RWPE1 (cell line): ENCODE measurements at regions not wholly inside any gene's neighbourhood (a gene's known extent, or its start where the extent isn't known, plus 50 kb on each side); places are given as distances from the start of the nearest gene placed in this dataset.
"Not testable (repeated sequence)": the region's sequence is repeated elsewhere in the genome, so short reads cannot be mapped to it uniquely, and the experiment has no call there.

Experiments
- CTCF ChIA-PET: fragments of 350-600 bp; sonication (Branson Sonifier 250); formaldehyde crosslinking; extraction: SDS; loops from one replicate; lab custom pipeline; 2021; lab: Yijun Ruan, JAX
- POLR2A ChIA-PET: fragments of 400-600 bp; formaldehyde crosslinking; extraction: SDS; loops from one replicate; lab custom pipeline; 2020; ENCODE audit warnings: antibody characterized with exemption; ENCODE audit not compliant: low non-redundant PET; lab: Yijun Ruan, JAX
- DNase-seq: peaks from one replicate; pipeline ENCODE4 v3.0.0; 2012; ENCODE audit warnings: low spot score
- H3K27ac ChIP-seq: fragments of 450-650 bp; 2 replicates; pipeline ENCODE4 v1.5.1; 2017
- TF ChIP-seq, protein P1 (sequence below): fragments of 450-650 bp; conservative IDR thresholded peaks from 2 replicates; pipeline ENCODE4 v1.5.1; 2017; ENCODE audit warnings: low read depth, mild to moderate bottlenecking

DNA sequence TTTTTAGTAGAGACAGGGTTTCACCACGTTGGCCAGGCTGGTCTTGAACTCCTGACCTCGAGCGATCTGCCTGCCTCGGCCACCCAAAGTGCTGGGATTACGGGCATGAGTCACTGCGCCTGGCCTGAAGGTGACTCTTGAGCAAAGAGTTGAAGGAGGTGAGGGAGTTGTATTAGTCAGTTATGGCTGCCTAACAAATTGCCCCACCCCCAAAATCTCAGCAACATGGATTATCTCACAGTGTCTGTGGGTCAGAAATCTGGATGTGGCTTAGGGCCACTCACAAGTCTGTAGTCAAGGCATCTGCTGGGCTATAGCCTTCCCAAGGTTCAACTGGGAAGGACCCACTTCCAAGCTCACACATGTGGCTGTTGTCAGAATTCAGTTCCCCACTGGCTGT is 52.8 kb upstream of the ADGRE5 start:
- H3K27ac ChIP-seq, result no peak overlapping the region
- ChIA-PET CTCF (no interaction called here), POLR2A (no interaction called here)
- TF ChIP-seq, protein P1, sequence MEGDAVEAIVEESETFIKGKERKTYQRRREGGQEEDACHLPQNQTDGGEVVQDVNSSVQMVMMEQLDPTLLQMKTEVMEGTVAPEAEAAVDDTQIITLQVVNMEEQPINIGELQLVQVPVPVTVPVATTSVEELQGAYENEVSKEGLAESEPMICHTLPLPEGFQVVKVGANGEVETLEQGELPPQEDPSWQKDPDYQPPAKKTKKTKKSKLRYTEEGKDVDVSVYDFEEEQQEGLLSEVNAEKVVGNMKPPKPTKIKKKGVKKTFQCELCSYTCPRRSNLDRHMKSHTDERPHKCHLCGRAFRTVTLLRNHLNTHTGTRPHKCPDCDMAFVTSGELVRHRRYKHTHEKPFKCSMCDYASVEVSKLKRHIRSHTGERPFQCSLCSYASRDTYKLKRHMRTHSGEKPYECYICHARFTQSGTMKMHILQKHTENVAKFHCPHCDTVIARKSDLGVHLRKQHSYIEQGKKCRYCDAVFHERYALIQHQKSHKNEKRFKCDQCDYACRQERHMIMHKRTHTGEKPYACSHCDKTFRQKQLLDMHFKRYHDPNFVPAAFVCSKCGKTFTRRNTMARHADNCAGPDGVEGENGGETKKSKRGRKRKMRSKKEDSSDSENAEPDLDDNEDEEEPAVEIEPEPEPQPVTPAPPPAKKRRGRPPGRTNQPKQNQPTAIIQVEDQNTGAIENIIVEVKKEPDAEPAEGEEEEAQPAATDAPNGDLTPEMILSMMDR, result no peak
- DNase-seq, result no peak

DNA sequence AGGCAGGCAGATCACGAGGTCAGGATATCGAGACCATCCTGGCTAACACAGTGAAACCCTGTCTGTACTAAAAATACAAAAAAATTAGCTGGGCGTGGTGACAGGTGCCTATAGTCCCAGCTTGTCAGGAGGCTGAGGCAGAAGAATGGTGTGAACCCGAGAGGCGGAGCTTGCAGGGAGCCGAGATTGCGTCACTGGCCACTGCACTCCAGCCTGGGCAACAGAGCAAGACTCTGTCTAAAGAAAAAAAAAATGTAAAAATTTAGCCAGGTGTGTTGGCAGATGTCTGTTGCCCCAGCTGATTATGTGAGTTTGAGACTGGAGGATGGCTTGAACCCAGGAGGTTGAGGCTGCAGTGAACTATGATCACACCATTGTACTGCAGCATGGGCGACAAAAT is 54.2 kb upstream of the ADGRE5 start:
- H3K27ac ChIP-seq, DNase-seq, POLR2A ChIA-PET: not testable (repeated sequence)
- CTCF ChIA-PET, result interaction anchor here (0.6 kb wide), 1 partner anchor 110 kb away, joined by 3 read pairs; no protein-coding TSS in a partner anchor

DNA sequence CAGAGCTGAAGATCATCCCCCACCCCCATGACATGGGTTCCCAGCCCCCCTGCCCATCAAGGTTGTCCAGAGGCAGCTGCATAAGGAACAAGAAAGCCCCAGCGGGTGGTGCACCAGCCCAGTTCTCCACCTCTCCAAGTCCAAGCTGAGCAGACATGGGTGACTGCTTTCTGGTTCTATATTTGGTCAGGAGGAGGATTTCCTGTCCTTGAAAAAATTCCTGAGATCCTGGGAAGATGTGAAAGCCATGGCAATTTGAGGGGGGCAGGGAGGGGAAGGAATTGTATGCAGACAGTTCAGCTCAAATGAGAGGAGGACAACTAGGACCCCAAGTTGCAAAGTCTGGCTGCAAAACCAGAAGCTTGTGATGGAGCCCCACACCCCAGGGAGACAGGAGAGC is 55.4 kb upstream of the ADGRE5 start:
- ChIA-PET POLR2A (no interaction called here), CTCF (interaction anchor here (0.7 kb wide), 1 partner anchor 28 kb away, joined by 3 read pairs; no protein-coding TSS in a partner anchor)
- TF ChIP-seq, protein P1, result no peak
- DNase-seq, result no peak
- H3K27ac ChIP-seq, result no peak overlapping the region

DNA sequence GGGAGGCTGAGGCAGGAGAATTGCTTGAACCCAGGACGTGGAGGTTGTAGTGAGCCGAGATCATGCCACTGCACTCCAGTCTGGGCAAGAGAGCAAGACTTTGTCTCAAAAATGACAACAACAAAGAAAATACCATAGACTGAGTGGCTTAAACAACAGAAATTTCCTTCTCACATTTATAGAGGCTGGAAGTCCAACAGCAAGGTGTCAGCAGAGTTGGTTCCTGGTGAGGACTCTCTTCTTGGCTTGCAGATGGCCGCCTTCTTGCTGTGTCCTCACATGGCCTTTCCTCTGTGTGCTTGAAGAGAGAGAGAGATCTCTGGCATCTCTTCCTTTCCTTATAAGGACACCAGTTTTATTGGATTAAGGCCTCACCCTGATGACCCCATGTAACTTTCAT is 56.1 kb upstream of the ADGRE5 start:
- ChIA-PET POLR2A (no interaction called here), CTCF (interaction anchor here (0.7 kb wide), 1 partner anchor 28 kb away, joined by 3 read pairs; no protein-coding TSS in a partner anchor)

DNA sequence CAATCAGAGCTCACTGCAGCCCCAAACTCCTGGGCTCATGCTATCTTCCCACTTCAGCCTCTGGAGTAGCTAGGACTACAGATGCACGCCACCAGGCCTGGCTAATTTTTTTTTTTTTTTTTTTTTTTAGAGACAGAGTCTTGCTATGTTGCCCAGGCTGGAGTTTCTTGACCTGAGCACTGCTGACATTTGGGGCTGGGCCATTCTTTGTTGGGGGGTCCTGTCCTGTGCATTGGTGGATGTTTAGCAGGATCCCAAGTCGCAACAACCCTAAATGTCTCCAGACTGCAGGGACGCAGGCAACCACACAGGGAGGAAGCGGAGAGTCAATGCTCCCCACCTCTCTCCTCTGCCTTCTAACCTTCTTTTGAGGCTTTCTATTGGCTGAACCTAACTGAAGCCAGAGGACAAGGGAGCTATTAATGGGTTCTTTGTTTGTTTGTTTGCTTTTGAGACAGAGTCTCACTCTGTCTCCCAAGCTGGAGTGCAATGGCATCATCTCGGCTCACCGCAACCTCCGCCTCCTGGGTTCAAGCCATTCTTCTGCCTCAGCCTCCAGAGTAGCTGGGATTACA is 58.3 kb upstream of the ADGRE5 start:
- POLR2A ChIA-PET, result no interaction called here
- no peak overlapping the region for H3K27ac ChIP-seq
- CTCF ChIA-PET, result no interaction called here

More for the DNA sequence above, 56.1 kb upstream of the ADGRE5 start:
- DNase-seq, result no peak
- TF ChIP-seq, protein P1, result no peak
- H3K27ac ChIP-seq, result no peak overlapping the region

DNA sequence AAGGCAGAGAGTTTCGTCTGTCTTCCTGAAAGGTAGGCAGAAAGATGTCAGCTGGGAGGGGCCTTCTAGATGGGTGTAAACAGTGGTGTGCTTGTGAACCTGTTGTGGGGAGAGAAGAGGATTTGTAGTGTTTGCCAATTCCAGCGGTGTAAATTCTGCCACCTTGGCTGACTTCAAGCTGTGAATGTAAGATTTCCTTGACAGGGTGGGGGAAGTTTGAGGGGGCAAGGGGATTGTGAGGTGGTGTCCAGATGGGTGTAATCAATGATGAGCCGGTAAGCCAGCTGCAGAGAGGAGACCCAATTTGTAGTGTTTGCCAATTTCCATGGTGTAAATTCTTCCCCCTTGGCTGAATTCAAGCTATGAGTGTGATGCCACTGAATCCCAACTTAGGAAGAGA is 61.0 kb upstream of the ADGRE5 start:
- DNase-seq, result no peak
- TF ChIP-seq, protein P1, result no peak
- no peak overlapping the region for H3K27ac ChIP-seq
- ChIA-PET CTCF (interaction anchor here (0.5 kb wide), 2 partner anchors 17 to 185 kb away, joined by 4 read pairs; no protein-coding TSS in a partner anchor), POLR2A (no interaction called here)

More for the DNA sequence above, 58.3 kb upstream of the ADGRE5 start:
- DNase-seq, result no peak
- TF ChIP-seq, protein P1, result no peak

DNA sequence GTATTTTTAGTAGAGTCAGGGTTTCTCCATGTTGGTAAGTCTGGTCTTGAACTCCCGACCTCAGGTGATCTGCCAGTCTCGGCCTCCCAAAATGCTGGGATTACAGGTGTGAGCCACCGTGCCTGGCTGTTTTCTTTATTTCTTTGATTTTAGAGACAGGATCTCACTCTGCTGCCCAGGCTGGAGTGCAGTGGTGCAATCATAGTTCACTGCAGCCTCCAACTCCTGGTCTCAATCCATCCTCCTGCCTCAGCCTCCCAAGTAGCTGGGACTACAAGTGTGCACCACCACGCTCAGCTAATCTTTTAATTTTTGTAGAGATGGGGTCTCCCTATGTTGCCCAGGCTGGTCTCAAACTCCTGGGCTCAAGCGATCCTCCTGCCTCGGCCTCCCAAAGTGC is 61.5 kb upstream of the ADGRE5 start:
- CTCF ChIA-PET, result interaction anchor here (0.5 kb wide), 1 partner anchor 17 kb away, joined by 4 read pairs; no protein-coding TSS in a partner anchor
- H3K27ac ChIP-seq, POLR2A ChIA-PET, DNase-seq: not testable (repeated sequence)
